GM13976 (cell line): ENCODE measurements at regions not wholly inside any gene's neighbourhood (a gene's known extent, or its start where the extent isn't known, plus 50 kb on each side); places are given as distances from the start of the nearest gene placed in this dataset.

Experiments used
- DNase-seq: peaks from one replicate; pipeline ENCODE4 v3.0.0; 2012; ENCODE audit warnings: low spot score
- in situ Hi-C: fragments of 300-500 bp; cut with MboI; formaldehyde crosslinking; loops from one replicate; pipeline ENCODE4 v1.12.0; 2022; ENCODE audit warnings: low sequenced_read_pairs, mixed read lengths, inconsistent platforms; ENCODE audit not compliant: unreplicated experiment
- TF ChIP-seq, protein P1 (sequence below): IDR thresholded peaks from 2 replicates; pipeline ENCODE4 v1.5.1; 2012; ENCODE audit warnings: borderline replicate concordance, mild to moderate bottlenecking; ENCODE audit not compliant: insufficient read depth; ENCODE audit errors: extremely low read depth, missing control alignments, control extremely low read depth

DNA sequence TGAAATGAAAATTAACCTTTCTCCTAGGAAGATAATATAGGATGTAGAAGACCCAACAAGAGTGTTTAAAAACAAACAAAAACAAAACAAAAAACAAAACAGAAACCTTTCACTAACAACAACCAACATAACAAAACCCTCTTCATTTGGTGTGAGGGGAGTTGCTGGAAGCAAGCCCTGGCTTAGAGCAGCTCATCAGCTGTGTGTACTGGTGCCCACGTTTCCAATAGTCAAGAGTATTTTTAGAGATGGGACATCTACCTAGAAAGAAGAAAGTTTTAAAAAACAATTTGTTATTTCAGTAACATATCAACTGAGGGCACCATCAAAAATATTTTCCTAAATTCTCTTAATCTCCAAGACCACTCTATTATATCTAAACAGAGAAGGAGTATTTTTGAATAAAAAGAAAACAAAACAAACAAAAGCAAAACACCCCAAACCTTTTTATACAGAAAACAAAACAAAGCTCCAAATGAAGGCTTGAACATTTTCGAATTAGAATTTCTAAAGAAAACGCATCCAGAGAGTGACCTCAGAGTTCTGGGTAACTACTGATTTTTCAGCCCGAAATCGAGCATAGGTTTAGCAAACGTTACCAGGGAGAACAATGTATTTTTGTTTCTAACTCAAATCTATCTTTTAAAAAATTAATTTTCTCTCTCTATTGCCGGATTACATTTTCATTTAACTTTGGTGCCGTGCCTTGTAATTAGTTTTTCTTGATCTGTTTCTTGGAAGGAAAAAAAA lies 134.6 kb downstream of the INSIG2 start:
- in situ Hi-C loops, result loop anchor here (10.0 kb wide), 1 partner anchor 632 kb away; no protein-coding TSS in a partner anchor
- TF ChIP-seq, protein P1, sequence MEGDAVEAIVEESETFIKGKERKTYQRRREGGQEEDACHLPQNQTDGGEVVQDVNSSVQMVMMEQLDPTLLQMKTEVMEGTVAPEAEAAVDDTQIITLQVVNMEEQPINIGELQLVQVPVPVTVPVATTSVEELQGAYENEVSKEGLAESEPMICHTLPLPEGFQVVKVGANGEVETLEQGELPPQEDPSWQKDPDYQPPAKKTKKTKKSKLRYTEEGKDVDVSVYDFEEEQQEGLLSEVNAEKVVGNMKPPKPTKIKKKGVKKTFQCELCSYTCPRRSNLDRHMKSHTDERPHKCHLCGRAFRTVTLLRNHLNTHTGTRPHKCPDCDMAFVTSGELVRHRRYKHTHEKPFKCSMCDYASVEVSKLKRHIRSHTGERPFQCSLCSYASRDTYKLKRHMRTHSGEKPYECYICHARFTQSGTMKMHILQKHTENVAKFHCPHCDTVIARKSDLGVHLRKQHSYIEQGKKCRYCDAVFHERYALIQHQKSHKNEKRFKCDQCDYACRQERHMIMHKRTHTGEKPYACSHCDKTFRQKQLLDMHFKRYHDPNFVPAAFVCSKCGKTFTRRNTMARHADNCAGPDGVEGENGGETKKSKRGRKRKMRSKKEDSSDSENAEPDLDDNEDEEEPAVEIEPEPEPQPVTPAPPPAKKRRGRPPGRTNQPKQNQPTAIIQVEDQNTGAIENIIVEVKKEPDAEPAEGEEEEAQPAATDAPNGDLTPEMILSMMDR, result no peak
- no peak for DNase-seq

DNA sequence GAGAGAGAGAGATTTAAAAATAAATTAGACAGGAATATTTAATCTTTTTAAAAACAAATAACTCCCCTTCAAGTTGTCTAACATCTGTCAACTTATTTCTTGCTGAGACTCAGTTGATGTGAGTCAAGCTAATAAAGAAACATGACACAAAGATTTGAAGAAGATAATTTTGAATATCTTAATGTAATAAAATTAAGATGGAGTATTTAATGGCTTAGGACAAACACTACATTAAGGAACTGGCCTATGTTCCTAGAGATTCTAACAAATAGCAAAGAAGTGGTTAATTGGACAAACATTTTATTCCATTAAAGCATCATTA lies 134.0 kb downstream of the INSIG2 start:
- in situ Hi-C loops, result loop anchor here (10.0 kb wide), 1 partner anchor 633 kb away; no protein-coding TSS in a partner anchor
- TF ChIP-seq, protein P1, result no peak
- no peak for DNase-seq

DNA sequence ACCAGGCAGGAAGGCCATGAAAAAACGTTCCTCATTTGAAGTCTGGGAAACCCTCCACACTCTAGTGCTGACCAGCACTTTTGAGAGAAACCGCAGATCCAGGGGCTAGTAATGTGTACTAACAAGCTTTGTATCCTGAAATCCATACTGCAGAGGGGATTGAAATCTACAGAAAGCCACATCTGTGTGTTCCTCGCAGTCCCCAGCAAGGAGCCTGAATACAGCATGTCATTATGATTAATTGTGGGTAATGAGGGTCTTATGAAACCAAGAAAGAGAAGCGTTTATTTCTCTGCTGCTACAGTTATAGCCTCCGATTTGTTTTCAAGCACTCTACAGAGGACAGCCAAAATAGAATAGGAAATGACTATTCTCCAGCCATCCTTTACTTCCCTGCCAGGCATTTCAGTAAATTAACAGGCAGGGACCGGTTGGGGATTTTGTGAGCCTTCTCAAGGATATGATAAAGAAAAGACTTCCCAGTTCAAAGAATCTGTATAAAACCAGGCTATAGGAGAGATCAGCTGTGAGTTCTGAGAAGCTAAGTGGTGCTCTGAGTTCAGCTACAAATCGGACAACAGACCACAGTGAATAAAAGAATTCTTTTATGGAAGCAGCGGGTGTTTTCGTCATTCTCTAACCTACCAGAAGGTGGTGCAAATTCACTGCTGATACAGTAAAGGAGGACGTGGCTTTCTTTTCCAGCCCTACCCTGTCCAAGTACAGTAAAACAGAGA lies 133.4 kb downstream of the INSIG2 start:
- in situ Hi-C loops, result loop anchor here (10.0 kb wide), 1 partner anchor 633 kb away; no protein-coding TSS in a partner anchor
- peak; percentile 63 for DNase-seq
- TF ChIP-seq, protein P1, result peak; percentile 60

DNA sequence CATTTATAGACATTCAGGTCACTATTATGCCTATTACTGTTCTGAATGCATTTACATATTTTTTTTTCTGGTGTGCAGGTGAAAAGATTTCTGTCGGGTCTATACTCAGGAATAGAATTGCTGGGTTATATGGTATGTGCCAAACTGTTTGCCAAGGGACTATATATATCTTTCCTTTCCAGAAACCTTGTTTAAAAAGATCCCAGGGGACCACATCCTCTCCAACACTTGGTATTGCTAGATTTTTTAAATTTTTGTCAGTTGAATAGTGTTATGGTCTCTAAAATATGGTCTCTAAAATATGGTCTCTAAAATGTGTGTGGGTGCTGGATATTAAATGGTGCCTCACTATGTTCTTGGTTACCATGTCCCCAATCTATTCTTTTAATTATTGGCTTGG lies 131.3 kb downstream of the INSIG2 start:
- in situ Hi-C loops, result loop anchor here (10.0 kb wide), 1 partner anchor 635 kb away; no protein-coding TSS in a partner anchor
- no peak for DNase-seq

DNA sequence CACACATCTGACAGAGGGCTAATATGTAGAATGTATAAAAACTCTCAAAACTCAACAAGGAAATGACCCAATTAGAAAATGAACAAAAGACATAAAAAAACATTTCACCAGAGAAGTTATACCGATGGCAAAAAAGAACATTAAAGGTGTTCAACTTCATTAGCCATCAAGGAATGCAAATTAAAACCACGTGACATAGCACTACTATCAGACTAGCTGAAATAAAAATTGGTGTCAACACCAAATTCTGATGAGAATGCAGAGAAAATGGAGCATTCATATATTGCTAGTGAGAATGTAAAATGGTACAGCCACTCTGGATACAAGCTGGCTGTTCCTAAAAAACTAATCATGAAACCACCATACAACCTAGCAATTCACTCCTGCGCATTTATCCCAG lies 128.0 kb downstream of the INSIG2 start:
- in situ Hi-C loops, result no loop called here
- TF ChIP-seq, protein P1, result no peak
- DNase-seq, result no peak

More for the DNA sequence above, 131.3 kb downstream of the INSIG2 start:
- TF ChIP-seq, protein P1, result no peak

DNA sequence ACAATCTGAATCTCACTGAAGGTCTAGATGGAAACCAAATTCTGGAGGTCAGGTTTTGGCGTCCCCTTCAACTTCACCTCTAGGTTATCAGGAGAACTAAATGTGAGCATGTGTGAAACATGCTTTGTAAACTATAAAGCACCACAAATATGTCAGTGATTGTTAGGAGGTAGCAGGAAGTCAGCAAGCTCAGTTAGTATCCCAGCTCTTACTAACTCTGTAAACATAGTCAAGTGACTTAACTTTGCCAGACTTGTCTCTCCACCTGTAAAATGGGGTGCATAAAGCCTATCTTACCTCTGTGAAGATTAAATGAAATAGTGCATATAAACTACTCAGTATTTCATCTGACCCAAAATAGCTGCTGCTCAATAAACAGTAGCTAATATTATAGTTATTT lies 121.5 kb downstream of the INSIG2 start:
- in situ Hi-C loops, result no loop called here
- TF ChIP-seq, protein P1, result no peak
- no peak for DNase-seq
